ENCODE measurements at regions not wholly inside any gene's neighbourhood (a gene's known extent, or its start where the extent isn't known, plus 50 kb on each side); places are given as distances from the start of the nearest gene placed in this dataset.

DNA sequence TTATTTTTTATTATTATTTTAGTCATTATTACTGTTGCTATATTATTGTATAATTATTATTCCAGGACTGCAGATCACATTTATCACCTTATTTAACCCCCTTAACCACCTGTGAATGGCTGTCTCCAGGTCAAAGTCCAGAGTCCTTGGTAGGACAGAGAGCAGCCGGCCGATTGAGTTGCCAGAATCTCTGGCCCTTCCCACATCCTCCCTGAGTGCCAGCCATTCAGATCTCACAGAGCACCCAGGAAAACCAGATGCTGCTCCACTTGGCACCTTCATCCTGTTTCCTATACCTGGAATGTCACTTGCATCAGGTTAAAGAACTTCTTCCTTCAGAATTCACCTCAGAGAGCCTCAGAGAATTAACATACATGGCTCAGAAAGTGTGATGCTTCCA is 101.1 kb downstream of the ELAPOR2 start:
- Histone ChIP-seq H3K27ac (no peak overlapping the region), H3K27me3 (no peaks in the 10 kb centered on the region), H3K36me3 (replicated peaks; ENCODE audit: insufficient read depth, low read depth) (no peaks in the 10 kb centered on the region), H3K4me1 (ENCODE audit: insufficient read depth) (no peaks in the 10 kb centered on the region), H3K4me3 (no peak overlapping the region), H3K9me2 (replicated peaks; ENCODE audit: insufficient read depth) (no peaks in the 10 kb centered on the region), H3K9me3 (ENCODE audit: low read depth) (no peaks in the 10 kb centered on the region), H3K4me2 (no peak overlapping the region), H3K79me2 (peaks cover 39% of the 10 kb centered on the region), H4K20me1 (ENCODE audit: insufficient read depth, poor library complexity, severe bottlenecking) (no peaks in the 10 kb centered on the region), H2AFZ (no peak overlapping the region)
- 71% methylated on average over 2 of the region's 2 CpGs for WGBS (ENCODE audit: low lambda C conversion rate, missing lambda C conversion rate)
- peak; percentile 24 for DNase-seq (ENCODE audit: low spot score)
- TF ChIP-seq EZH2phosphoT487 (IDR thresholded peaks at IDR 0.05; ENCODE audit: low read depth, severe bottlenecking, unreplicated experiment) (no peak), EZH2 (IDR thresholded peaks at IDR 0.05; ENCODE audit: borderline replicate concordance) (no peak)
- TF ChIP-seq, protein P1, sequence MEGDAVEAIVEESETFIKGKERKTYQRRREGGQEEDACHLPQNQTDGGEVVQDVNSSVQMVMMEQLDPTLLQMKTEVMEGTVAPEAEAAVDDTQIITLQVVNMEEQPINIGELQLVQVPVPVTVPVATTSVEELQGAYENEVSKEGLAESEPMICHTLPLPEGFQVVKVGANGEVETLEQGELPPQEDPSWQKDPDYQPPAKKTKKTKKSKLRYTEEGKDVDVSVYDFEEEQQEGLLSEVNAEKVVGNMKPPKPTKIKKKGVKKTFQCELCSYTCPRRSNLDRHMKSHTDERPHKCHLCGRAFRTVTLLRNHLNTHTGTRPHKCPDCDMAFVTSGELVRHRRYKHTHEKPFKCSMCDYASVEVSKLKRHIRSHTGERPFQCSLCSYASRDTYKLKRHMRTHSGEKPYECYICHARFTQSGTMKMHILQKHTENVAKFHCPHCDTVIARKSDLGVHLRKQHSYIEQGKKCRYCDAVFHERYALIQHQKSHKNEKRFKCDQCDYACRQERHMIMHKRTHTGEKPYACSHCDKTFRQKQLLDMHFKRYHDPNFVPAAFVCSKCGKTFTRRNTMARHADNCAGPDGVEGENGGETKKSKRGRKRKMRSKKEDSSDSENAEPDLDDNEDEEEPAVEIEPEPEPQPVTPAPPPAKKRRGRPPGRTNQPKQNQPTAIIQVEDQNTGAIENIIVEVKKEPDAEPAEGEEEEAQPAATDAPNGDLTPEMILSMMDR (IDR thresholded peaks at IDR 0.05; ENCODE audit: poor library complexity): no peak

GRCh38 chr7:86956567-86956966 is 102.9 kb downstream of the ELAPOR2 start:
- H3K9me2 ChIP-seq (replicated peaks; ENCODE audit: insufficient read depth): no peaks in the 10 kb centered on the region
- H3K4me1 ChIP-seq (ENCODE audit: insufficient read depth): no peaks in the 10 kb centered on the region
- no peaks in the 10 kb centered on the region for H3K9me3 ChIP-seq (ENCODE audit: low read depth)
- no peaks in the 10 kb centered on the region for H4K20me1 ChIP-seq (ENCODE audit: insufficient read depth, poor library complexity, severe bottlenecking)
- H2AFZ ChIP-seq: no peak overlapping the region
- H3K36me3 ChIP-seq (replicated peaks; ENCODE audit: insufficient read depth, low read depth): no peaks in the 10 kb centered on the region
- no peak overlapping the region for H3K4me2 ChIP-seq
- 62% methylated on average over 4 of the region's 4 CpGs for WGBS (ENCODE audit: low lambda C conversion rate, missing lambda C conversion rate)
- DNase-seq (ENCODE audit: low spot score): no peak
- H3K79me2 ChIP-seq: peaks cover 43% of the 10 kb centered on the region
- H3K27ac ChIP-seq: no peak overlapping the region
- no peak for TF ChIP-seq EZH2phosphoT487 (IDR thresholded peaks at IDR 0.05; ENCODE audit: low read depth, severe bottlenecking, unreplicated experiment)
- TF ChIP-seq, protein P1 (IDR thresholded peaks at IDR 0.05; ENCODE audit: poor library complexity): no peak
- no peak for TF ChIP-seq EZH2 (IDR thresholded peaks at IDR 0.05; ENCODE audit: borderline replicate concordance)
- no peaks in the 10 kb centered on the region for H3K27me3 ChIP-seq
- H3K4me3 ChIP-seq: no peak overlapping the region

GRCh38 chr7:86955895-86956503 is 103.5 kb downstream of the ELAPOR2 start:
- no peak overlapping the region for H3K27ac ChIP-seq
- H3K4me3 ChIP-seq: no peak overlapping the region
- WGBS (ENCODE audit: low lambda C conversion rate, missing lambda C conversion rate): 100% methylated on average over 1 of the region's 1 CpG
- no peaks in the 10 kb centered on the region for H3K9me2 ChIP-seq (replicated peaks; ENCODE audit: insufficient read depth)
- DNase-seq (ENCODE audit: low spot score): no peak
- peaks cover 49% of the 10 kb centered on the region for H3K79me2 ChIP-seq
- H4K20me1 ChIP-seq (ENCODE audit: insufficient read depth, poor library complexity, severe bottlenecking): no peaks in the 10 kb centered on the region
- no peaks in the 10 kb centered on the region for H3K36me3 ChIP-seq (replicated peaks; ENCODE audit: insufficient read depth, low read depth)
- TF ChIP-seq EZH2phosphoT487 (IDR thresholded peaks at IDR 0.05; ENCODE audit: low read depth, severe bottlenecking, unreplicated experiment): no peak
- TF ChIP-seq EZH2 (IDR thresholded peaks at IDR 0.05; ENCODE audit: borderline replicate concordance): no peak
- TF ChIP-seq, protein P1 (IDR thresholded peaks at IDR 0.05; ENCODE audit: poor library complexity): no peak
- H3K27me3 ChIP-seq: no peaks in the 10 kb centered on the region
- H3K4me2 ChIP-seq: no peak overlapping the region
- no peaks in the 10 kb centered on the region for H3K4me1 ChIP-seq (ENCODE audit: insufficient read depth)
- no peaks in the 10 kb centered on the region for H3K9me3 ChIP-seq (ENCODE audit: low read depth)
- H2AFZ ChIP-seq: no peak overlapping the region

DNA sequence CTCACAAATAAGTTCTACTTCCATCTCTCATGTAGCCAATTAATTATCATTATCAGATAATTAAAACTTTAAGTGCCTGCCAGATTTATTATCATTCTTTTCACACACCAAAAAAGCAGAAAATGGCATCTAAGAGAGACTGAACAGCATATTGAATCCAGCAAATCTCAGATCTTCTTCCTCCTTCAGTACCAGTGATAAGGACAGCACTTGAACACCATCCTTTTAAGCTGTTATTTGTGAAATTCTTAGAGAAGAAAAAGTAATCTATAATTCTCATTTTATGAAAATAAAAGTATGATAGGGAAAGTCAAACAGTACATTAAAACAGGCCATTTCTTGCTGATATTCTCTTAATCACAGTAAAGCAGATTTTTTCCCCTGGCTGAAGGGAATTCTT is 104.5 kb downstream of the ELAPOR2 start:
- Histone ChIP-seq H4K20me1 (ENCODE audit: insufficient read depth, poor library complexity, severe bottlenecking) (no peaks in the 10 kb centered on the region), H3K9me3 (ENCODE audit: low read depth) (no peaks in the 10 kb centered on the region), H3K27ac (no peak overlapping the region), H3K27me3 (no peaks in the 10 kb centered on the region), H3K4me1 (ENCODE audit: insufficient read depth) (no peaks in the 10 kb centered on the region), H3K79me2 (peaks cover 58% of the 10 kb centered on the region), H2AFZ (no peak overlapping the region), H3K4me3 (no peak overlapping the region), H3K9me2 (replicated peaks; ENCODE audit: insufficient read depth) (no peaks in the 10 kb centered on the region), H3K36me3 (replicated peaks; ENCODE audit: insufficient read depth, low read depth) (no peaks in the 10 kb centered on the region), H3K4me2 (no peak overlapping the region)
- TF ChIP-seq EZH2phosphoT487 (IDR thresholded peaks at IDR 0.05; ENCODE audit: low read depth, severe bottlenecking, unreplicated experiment): no peak
- DNase-seq (ENCODE audit: low spot score): no peak
